ENCODE measurements at regions not wholly inside any gene's neighbourhood (a gene's known extent, or its start where the extent isn't known, plus 50 kb on each side); places are given as distances from the start of the nearest gene placed in this dataset.

DNA sequence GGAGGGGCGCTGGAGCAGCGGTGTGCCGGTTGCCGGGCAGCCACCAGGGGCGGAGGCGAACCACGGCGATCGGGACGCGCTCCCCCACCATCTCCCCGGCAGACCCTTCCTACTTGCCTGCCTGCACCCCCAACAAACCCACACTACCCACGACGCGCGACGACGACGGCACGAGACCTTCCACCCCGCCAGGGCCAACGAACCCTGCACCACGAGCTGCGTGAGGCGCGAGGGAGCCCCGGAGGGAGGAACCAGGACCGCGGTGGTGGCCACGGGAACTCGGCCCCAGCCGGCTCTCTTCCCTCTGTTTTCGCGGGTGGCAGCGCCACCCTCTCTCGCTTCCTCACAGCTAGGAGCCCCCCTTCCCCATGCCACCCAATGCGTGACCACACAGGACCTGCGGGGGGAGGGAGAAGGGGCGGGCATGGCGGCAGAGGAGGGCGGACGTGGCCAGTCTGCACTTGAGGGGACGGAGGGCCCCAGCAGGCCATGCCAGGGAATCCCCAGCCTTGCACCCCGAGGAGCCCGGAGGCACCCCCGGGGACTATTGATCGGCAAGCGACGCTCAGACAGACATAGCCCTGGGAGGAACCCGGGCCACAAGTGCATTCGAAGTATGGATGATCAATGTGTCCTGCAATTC, 1516.4 kb upstream of the DEFB115 start:
- TF ChIP-seq, protein P1, sequence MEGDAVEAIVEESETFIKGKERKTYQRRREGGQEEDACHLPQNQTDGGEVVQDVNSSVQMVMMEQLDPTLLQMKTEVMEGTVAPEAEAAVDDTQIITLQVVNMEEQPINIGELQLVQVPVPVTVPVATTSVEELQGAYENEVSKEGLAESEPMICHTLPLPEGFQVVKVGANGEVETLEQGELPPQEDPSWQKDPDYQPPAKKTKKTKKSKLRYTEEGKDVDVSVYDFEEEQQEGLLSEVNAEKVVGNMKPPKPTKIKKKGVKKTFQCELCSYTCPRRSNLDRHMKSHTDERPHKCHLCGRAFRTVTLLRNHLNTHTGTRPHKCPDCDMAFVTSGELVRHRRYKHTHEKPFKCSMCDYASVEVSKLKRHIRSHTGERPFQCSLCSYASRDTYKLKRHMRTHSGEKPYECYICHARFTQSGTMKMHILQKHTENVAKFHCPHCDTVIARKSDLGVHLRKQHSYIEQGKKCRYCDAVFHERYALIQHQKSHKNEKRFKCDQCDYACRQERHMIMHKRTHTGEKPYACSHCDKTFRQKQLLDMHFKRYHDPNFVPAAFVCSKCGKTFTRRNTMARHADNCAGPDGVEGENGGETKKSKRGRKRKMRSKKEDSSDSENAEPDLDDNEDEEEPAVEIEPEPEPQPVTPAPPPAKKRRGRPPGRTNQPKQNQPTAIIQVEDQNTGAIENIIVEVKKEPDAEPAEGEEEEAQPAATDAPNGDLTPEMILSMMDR (conservative IDR thresholded peaks at IDR 0.05; ENCODE audit: low read depth, low read length) = no peak
- TF ChIP-seq EZH2 (IDR thresholded peaks at IDR 0.05; ENCODE audit: low read length, unreplicated experiment) (no peak), EZH2phosphoT487 (IDR thresholded peaks at IDR 0.05; ENCODE audit: borderline replicate concordance, low read length) (no peak)

All from PC-3 (cell line).